Right lobe of liver (tissue), 6 donors: ENCODE measurements at regions not wholly inside any gene's neighbourhood (a gene's known extent, or its start where the extent isn't known, plus 50 kb on each side); places are given as distances from the start of the nearest gene placed in this dataset.

Experiments
- ATAC-seq, 4 donors: fragments of 200-7000 bp; cut with Tn5 transposase; one replicate each; pipeline ENCODE4 v1.9.1; 2020; ENCODE audit warnings: mild to moderate bottlenecking in 4 of 4, moderate library complexity in 4 of 4
- DNase-seq, 3 donors: peaks; one replicate each; pipeline ENCODE4 v3.0.0-alpha.2; 2020
- H3K27ac ChIP-seq, 3 donors: fragments of 200-600 bp; one replicate each; pipeline ENCODE4 v1.8.0; 2022
- H3K27me3 ChIP-seq, 2 donors: fragments of 200-600 bp; one replicate each; pipeline ENCODE4 v1.8.0; 2022
- H3K36me3 ChIP-seq, 4 donors: fragments of 200-600 bp; sonication (generic) in 1 of 4; one replicate each; pipeline versions ENCODE4 v1.5.1 to v1.8.0; 2017 to 2022; ENCODE audit warnings: control low read depth in 1 of 4
- H3K4me1 ChIP-seq, 4 donors: fragments of 200-600 bp; sonication (generic) in 1 of 4; one replicate each; pipeline versions ENCODE4 v1.5.1 to v1.8.0; 2017 to 2022; ENCODE audit warnings: control low read depth in 1 of 4
- H3K4me3 ChIP-seq, 3 donors: fragments of 200-600 bp; one replicate each; pipeline ENCODE4 v1.8.0; 2022
- H3K9me3 ChIP-seq, 4 donors: fragments of 200-600 bp; sonication (generic) in 1 of 4; one replicate each; pipeline versions ENCODE4 v1.5.1 to v1.8.0; 2017 to 2022; ENCODE audit warnings: control low read depth in 1 of 4
- CTCF ChIP-seq, 4 donors: fragments of 200-600 bp in 3 of 4; fragments of 450-650 bp in 1 of 4; IDR thresholded peaks; one replicate each; pipeline versions ENCODE4 v1.5.1 to v1.8.0; 2016 to 2022; ENCODE audit warnings: antibody characterized with exemption in 4 of 4, mild to moderate bottlenecking in 2 of 4
- POLR2A ChIP-seq: fragments of 450-650 bp; IDR thresholded peaks from one replicate; pipeline ENCODE4 v1.6.1; 2017; ENCODE audit warnings: antibody characterized with exemption, mild to moderate bottlenecking
- WGBS: methylation state at CpG from one replicate; pipeline ENCODE4 v1.1.6; 2018; ENCODE audit warnings: low coverage, low lambda C conversion rate; ENCODE audit not compliant: insufficient coverage; ENCODE audit errors: missing lambda C conversion rate; 5-methylcytosine and 5-hydroxymethylcytosine counted together
- intact Hi-C, 2 donors: fragments of 100-400 bp; cut with DNase I; formaldehyde crosslinking; loops; one replicate each; pipeline versions ENCODE4 v1.11.2 to v1.14.1; 2022
- donor health status: DM: no; HTN: yes; CAD: no.
- donor health status: DM: no; HTN: no; CAD: no.
- donor health status: DM: no; HTN: no; CAD: no.
- donor health status: DM: no; HTN: yes; CAD: no.
- donor health status: DM: no; HTN: yes; CAD: no.

- intact Hi-C loops = no loop called here
- WGBS = 63% methylated on average over 2 of the region's 4 CpGs
- ATAC-seq = no peak
- no peak for DNase-seq
- Histone ChIP-seq H3K27me3 (no peaks in the 10 kb centered on the region), H3K4me3 (no peak overlapping the region), H3K36me3 (no peaks in the 10 kb centered on the region), H3K9me3 (no peaks in the 10 kb centered on the region), H3K4me1 (no peaks in the 10 kb centered on the region), H3K27ac (no peak overlapping the region)
- TF ChIP-seq POLR2A = no peak
- TF ChIP-seq CTCF (IDR thresholded peaks at IDR 0.05) = no peak
Measured at GRCh38 chr20:1833728-1834726, 61.2 kb upstream of the SIRPA start.

GRCh38 chr20:1833216-1833615, 62.0 kb upstream of the SIRPA start:
- DNase-seq (no peak), ATAC-seq (no peak)
- intact Hi-C loops = no loop called here
- Histone ChIP-seq H3K4me3 (no peak overlapping the region), H3K27me3 (no peaks in the 10 kb centered on the region), H3K4me1 (peaks cover 0 to 1% (median 0%) of the 10 kb centered on the region in 4 donors), H3K27ac (no peak overlapping the region), H3K9me3 (no peaks in the 10 kb centered on the region), H3K36me3 (no peaks in the 10 kb centered on the region)
- 78% methylated on average over 3 of the region's 4 CpGs for WGBS
- TF ChIP-seq CTCF (IDR thresholded peaks at IDR 0.05) = no peak
- no peak for TF ChIP-seq POLR2A

GRCh38 chr20:1832634-1833033, 62.6 kb upstream of the SIRPA start:
- WGBS = 70% methylated on average over 9 of the region's 13 CpGs
- no peaks in the 10 kb centered on the region for H3K27me3 ChIP-seq
- ATAC-seq (no peak), DNase-seq (no peak)
- no peak for TF ChIP-seq POLR2A
- no peak for TF ChIP-seq CTCF (IDR thresholded peaks at IDR 0.05)
- peaks cover 0 to 7% (median 0%) of the 10 kb centered on the region in 4 donors for H3K4me1 ChIP-seq
- H3K36me3 ChIP-seq = no peaks in the 10 kb centered on the region
- no peaks in the 10 kb centered on the region for H3K9me3 ChIP-seq
- H3K27ac ChIP-seq = no peak overlapping the region
- no peak overlapping the region for H3K4me3 ChIP-seq
- intact Hi-C loops = no loop called here

GRCh38 chr20:1831606-1832005, 63.6 kb upstream of the SIRPA start:
- intact Hi-C loops = no loop called here
- ATAC-seq = no peak
- H3K4me3 ChIP-seq = no peak overlapping the region
- DNase-seq = no peak
- H3K9me3 ChIP-seq = no peaks in the 10 kb centered on the region
- no peaks in the 10 kb centered on the region for H3K36me3 ChIP-seq
- 74% methylated on average over 2 of the region's 8 CpGs for WGBS
- no peaks in the 10 kb centered on the region for H3K27me3 ChIP-seq
- no peak overlapping the region for H3K27ac ChIP-seq
- peaks cover 0 to 10% (median 0%) of the 10 kb centered on the region in 4 donors for H3K4me1 ChIP-seq
- TF ChIP-seq POLR2A (no peak), CTCF (IDR thresholded peaks at IDR 0.05) (no peak)
